ENCODE measurements at regions not wholly inside any gene's neighbourhood (a gene's known extent, or its start where the extent isn't known, plus 50 kb on each side); places are given as distances from the start of the nearest gene placed in this dataset.

GRCh38 chr10:53071505-53072125 is 299.0 kb upstream of the MBL2 start:
- TF ChIP-seq EZH2 (IDR thresholded peaks at IDR 0.05; ENCODE audit: low read length) = no peak
- no peak for TF ChIP-seq CTCF (optimal IDR thresholded peaks at IDR 0.05 in 1 of 3, IDR thresholded peaks at IDR 0.05 in 1 of 3, conservative IDR thresholded peaks at IDR 0.05 in 1 of 3; ENCODE audit: extremely low read depth in 1 of 3, insufficient read depth in 2 of 3, low read length in 3 of 3)
